NCI-H2196 (cell line): ENCODE measurements at regions not wholly inside any gene's neighbourhood (a gene's known extent, or its start where the extent isn't known, plus 50 kb on each side); places are given as distances from the start of the nearest gene placed in this dataset.
"Not testable (repeated sequence)": the region's sequence is repeated elsewhere in the genome, so short reads cannot be mapped to it uniquely, and the experiment has no call there.

Experiments used
- DNase-seq: peaks from one replicate; lab custom pipeline; 2025; ENCODE audit not compliant: unreplicated experiment; lab: John Stamatoyannopoulos, UW

DNA sequence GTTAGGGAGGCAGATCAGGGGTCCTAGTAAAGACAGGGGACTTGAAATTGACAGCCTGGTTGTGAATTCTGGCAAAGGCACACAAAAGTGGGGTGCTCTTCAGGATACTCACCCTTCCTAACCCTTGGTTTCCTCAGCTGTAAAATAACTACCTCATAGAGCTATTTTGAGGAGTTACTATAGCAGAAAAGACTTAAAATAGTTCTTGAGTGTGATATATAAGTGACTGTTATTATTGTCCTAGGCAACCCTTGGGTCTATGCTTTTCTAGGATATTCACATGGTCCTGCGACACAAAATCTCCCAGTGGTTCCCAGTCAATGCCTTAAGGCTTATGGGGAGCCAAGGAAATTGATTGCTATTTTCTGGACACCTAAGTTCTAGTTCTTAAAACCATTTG, 98.1 kb upstream of the NAMPT start:
- DNase-seq, result no peak

- no peak for DNase-seq
Observed at GRCh38 chr7:106382129-106382528, 97.3 kb upstream of the NAMPT start.

GRCh38 chr7:106381252-106381651, 96.5 kb upstream of the NAMPT start:
- no peak for DNase-seq

GRCh38 chr7:106377847-106378361, 93.1 kb upstream of the NAMPT start:
- DNase-seq, result no peak

- DNase-seq, result no peak
Observed at GRCh38 chr7:106376026-106376799, 91.4 kb upstream of the NAMPT start.

DNA sequence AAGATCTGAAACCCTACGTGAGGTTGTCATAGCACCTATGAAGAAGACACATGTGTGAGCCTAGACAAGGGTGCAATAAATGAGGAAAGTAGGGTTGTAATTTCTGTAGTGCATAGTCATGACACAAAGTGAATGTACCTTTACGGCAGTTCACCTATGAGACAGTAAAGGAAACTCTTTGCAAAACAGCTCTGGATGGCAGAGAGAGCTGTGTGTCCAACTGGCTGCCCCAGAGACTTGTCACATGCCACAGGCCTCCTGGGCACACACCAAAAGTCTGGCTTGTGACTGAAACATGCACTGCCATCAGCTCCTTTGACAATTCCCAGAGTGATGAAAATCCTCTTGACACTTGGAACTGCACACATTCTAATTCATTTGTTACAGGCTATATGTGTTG, 90.7 kb upstream of the NAMPT start:
- DNase-seq, result no peak

DNA sequence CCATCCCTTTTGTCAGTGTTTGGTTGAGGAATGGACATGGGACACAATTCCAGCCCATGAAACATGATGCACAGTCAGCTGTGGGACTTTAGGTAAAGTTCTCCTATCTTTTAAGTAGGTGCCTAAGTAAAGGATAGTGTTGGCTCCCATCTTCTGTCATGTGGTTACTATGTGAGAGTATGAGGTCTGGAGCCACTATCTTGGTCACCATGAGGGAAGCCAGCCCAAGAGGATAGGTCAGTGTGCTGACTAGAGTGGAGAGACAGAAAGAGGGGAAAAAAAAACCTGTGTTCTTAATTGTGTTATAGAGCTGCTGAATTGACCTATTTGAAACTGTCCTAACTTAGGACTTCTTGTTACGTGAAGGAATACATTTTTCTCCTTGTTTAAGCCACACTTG, 89.7 kb upstream of the NAMPT start:
- no peak for DNase-seq

DNA sequence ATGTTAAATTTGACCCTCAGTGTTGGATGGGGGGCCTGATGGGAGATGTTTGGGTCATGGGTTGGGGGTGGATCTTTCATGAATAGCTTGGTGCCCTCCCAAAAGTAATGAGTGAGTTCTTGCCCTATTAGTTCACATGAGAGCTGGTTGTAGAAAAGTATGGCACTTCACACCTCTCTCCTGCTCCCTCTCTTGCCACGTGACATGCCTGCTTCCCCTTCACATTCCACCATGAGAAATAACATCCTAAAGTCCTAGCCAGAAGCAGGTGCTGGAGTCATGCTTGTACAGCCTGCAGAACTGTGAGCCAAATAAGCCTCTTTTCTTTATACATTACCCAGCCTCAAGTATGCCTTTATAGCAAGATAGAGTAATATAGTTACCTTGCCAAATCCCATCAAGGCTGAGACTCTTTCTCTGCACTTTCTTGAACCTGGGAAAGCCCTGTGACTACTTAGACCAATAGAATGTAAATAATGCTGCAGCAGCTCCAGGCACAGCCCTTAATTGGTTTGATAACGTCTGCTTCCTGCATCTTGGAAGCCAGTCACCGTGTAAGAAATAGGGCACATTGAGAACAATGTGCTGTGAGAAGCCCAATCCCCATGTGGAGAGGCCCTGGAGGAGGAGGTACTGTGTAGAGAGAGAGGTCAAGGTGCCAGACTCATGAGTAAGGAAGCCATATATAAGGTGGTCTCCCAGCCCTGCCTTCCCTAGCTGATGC, 88.0 kb upstream of the NAMPT start:
- DNase-seq, result no peak

DNA sequence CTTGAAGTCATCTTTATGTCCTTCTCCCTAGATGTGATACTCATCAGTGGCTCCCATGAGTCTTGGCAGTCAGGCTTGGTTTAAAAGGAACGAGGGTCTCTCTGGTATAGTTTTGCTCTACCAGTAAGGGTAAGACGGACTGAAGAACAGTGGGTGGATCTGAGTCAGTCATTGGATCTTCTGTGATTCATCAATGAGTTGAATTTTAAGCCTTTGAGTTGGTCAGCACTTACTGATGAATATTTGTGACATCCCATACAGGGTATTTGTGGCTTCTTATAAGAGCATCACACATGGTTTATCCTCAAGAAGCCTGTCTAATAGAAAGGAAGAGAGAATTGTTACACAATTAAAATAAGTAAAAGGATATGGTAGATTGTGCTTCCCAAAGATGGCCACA, 87.3 kb upstream of the NAMPT start:
- DNase-seq, result no peak

DNA sequence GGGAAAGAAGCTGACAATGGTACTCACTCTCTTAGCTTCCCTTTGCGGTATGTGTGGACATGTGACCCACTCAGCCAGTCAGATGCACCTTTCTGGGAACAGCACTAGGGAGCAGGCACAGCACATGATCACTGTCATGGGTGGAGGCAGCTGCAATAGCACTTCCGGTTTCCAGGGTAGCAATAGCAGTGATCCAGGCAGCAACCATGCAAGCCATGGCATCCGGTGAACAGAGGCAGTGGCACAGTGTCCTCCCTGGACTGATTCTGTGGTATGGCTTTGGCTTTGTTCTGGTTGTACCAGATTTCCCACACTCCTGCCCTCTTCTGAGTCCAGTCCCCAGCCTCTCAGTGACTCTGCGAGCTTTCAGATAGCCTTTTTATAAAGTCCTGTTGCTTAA, 86.8 kb upstream of the NAMPT start:
- DNase-seq, result no peak

- no peak for DNase-seq
Observed at GRCh38 chr7:106370542-106370941, 85.8 kb upstream of the NAMPT start.

GRCh38 chr7:106369816-106370215, 85.0 kb upstream of the NAMPT start:
- no peak for DNase-seq

DNA sequence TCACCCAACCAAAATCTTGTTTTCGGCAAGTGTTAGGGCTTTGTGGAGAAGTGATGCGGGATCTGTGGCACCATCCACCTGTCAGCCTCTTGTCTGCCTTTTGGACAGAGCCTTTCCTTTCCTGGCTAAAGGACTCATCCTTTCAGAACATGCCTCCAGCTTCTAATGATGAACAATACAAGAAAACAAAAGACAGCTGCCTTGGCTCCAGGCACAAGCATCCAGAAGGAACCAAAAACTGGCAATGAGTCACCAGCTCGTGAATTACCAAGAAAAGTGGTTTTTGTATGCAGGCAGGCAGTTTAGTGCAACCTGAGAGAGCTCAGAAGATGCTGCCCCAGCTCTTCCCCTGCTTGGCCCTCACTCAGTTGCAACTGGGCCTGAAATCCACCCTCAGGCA, 84.6 kb upstream of the NAMPT start:
- DNase-seq, result peak; percentile 19

DNA sequence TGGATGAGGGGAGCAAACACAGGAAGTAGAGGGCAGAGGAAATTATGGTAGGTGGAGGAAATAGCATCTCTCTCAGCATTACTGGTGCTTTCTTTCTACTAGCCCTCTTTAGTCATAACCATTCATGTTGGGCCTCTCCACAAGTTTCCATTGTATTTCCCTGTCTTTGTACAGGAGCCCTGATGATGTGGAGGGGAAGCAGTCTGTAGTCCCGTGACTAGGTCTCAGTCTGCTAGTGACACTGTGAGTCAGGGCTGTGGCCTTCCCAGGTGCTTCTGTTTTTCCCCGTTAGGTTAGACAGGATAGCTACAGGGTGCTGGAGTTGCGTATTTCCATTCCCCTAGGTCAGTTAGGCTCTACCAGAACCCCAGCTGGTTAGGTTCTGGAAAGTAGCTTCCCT, 82.9 kb upstream of the NAMPT start:
- DNase-seq, result no peak

DNA sequence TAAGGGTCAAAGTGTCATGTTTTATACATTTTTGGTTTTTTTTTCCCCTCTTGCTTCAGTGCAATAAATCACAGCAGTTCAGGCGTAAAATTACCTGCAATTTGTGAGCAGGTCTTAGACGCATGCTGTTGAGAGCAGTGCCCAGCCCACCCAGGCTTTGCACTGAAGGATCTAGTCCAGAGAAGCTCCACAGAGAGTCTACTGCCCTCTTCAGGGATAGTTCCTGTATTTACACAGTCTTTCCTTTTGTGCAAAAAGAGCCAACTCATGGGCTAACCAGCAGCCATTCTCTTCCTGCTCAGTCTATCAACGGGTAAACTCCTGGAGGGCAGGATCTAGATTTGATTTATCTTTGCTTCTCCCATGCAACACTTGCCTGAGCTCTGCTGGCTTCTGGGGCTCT, 82.2 kb upstream of the NAMPT start:
- no peak for DNase-seq

GRCh38 chr7:106365252-106366005, 80.6 kb upstream of the NAMPT start:
- DNase-seq, result no peak

GRCh38 chr7:106362507-106362906, 77.7 kb upstream of the NAMPT start:
- DNase-seq, result not testable (repeated sequence)

DNA sequence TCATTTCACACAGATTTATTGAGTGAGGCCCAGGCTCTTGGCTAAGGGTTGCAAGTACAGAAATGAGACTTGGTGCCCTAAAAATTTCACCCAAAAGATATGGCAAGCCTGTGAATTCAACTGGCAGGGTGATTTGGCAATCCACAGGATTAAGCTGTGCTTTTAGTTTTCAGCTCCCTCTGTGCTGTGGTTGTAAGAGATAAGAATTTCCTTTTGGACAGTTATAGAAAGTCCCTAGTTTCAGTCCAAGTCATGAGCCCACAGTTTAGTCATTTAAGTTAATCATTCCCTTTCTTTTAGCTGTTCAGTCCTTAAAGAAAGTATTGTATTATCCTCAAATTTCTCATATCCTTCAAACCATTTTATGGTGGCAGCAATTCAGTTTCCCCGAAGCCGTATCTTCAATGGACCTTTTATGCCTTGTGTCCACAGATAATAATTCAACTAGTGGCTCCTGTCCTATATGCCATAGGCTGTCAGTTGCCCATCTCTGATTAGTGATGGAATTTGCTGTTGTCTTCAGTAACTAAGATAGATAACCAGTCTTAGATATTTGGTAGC, 73.4 kb upstream of the NAMPT start:
- DNase-seq, result no peak

DNA sequence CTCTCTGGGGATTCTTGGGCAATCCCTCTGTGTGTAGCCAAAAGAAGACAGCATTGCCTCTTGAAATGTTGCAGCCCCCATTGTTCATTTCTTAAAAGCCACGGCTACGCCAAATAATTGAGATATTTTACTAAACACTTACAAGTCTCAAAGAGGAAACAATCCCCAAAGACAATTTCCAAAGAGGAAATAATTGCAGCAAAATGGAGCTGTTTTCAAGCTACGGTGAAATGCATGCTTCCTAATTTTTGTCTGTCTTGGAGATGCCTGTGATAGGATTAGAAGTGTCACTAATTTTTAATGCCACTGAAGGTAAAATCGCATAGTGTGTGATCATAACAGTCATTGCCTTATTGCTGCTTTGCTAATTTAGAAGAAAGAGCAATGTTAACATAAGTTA, 72.9 kb upstream of the NAMPT start:
- DNase-seq, result no peak

GRCh38 chr7:106354822-106355221, 70.0 kb upstream of the NAMPT start:
- DNase-seq, result no peak

DNA sequence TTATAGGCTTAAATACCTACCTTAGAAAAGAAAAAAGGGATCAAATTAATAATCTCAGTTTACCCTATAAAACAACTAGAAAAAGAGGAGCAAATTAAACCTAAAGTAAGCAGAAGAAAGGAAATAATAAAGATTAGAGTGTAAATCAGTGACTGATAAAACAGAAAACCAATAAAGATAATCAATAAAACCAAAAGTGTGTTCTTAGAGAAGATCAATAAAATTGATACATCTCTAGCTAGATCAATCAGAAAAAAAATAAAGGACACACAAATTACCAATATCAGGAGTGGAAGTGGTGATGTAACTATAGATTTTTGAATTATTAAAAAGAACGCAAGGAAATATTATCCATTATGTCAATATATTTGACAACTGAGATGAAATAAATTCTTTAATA, 69.2 kb upstream of the NAMPT start:
- no peak for DNase-seq
